HG03039 (cell line): ENCODE measurements at regions not wholly inside any gene's neighbourhood (a gene's known extent, or its start where the extent isn't known, plus 50 kb on each side); places are given as distances from the start of the nearest gene placed in this dataset.
"Not testable (repeated sequence)": the region's sequence is repeated elsewhere in the genome, so short reads cannot be mapped to it uniquely, and the experiment has no call there.

Source experiments
- ATAC-seq: cut with Tn5 transposase; IDR thresholded peaks from one replicate; pipeline ENCODE4 v1.9.1; 2021; ENCODE audit warnings: mild to moderate bottlenecking, moderate library complexity; ENCODE audit not compliant: unreplicated experiment

- no peak for ATAC-seq
These were observed 557.3 kb upstream of the SALL3 start for GRCh38 chr18:78422336-78422735.

- no peak for ATAC-seq
These were observed 555.8 kb upstream of the SALL3 start for GRCh38 chr18:78423811-78424210.

GRCh38 chr18:78424403-78425018 lies 555.1 kb upstream of the SALL3 start:
- ATAC-seq: no peak

- no peak for ATAC-seq
These were observed 554.6 kb upstream of the SALL3 start for GRCh38 chr18:78425019-78425412.

- no peak for ATAC-seq
These were observed 552.5 kb upstream of the SALL3 start for GRCh38 chr18:78427081-78427480.

- ATAC-seq: no peak
These were observed 550.2 kb upstream of the SALL3 start for GRCh38 chr18:78429127-78430108.

GRCh38 chr18:78430131-78430758 lies 549.4 kb upstream of the SALL3 start:
- no peak for ATAC-seq

- ATAC-seq: no peak
These were observed 548.0 kb upstream of the SALL3 start for GRCh38 chr18:78431606-78432005.

GRCh38 chr18:78433562-78433961 lies 546.1 kb upstream of the SALL3 start:
- no peak for ATAC-seq

GRCh38 chr18:78436110-78436509 lies 543.5 kb upstream of the SALL3 start:
- ATAC-seq: no peak

- ATAC-seq: not testable (repeated sequence)
These were observed 541.4 kb upstream of the SALL3 start for GRCh38 chr18:78438235-78438634.

- ATAC-seq: no peak
These were observed 533.7 kb upstream of the SALL3 start for GRCh38 chr18:78445880-78446279.

GRCh38 chr18:78447211-78447610 lies 532.4 kb upstream of the SALL3 start:
- ATAC-seq: no peak

- ATAC-seq: no peak
These were observed 531.5 kb upstream of the SALL3 start for GRCh38 chr18:78448106-78448505.

- ATAC-seq: no peak
These were observed 531.0 kb upstream of the SALL3 start for GRCh38 chr18:78448591-78448990.

GRCh38 chr18:78454221-78454620 lies 525.4 kb upstream of the SALL3 start:
- no peak for ATAC-seq

GRCh38 chr18:78455386-78455785 lies 524.2 kb upstream of the SALL3 start:
- no peak for ATAC-seq

- no peak for ATAC-seq
These were observed 522.6 kb upstream of the SALL3 start for GRCh38 chr18:78457011-78457410.

- no peak for ATAC-seq
These were observed 521.9 kb upstream of the SALL3 start for GRCh38 chr18:78457731-78458130.

GRCh38 chr18:78458356-78458755 lies 521.3 kb upstream of the SALL3 start:
- ATAC-seq: no peak

GRCh38 chr18:78459668-78460067 lies 520.0 kb upstream of the SALL3 start:
- no peak for ATAC-seq

- no peak for ATAC-seq
These were observed 519.1 kb upstream of the SALL3 start for GRCh38 chr18:78460558-78460957.
